ENCODE measurements at regions not wholly inside any gene's neighbourhood (a gene's known extent, or its start where the extent isn't known, plus 50 kb on each side); places are given as distances from the start of the nearest gene placed in this dataset.
"Not testable (repeated sequence)": the region's sequence is repeated elsewhere in the genome, so short reads cannot be mapped to it uniquely, and the experiment has no call there.

GRCh38 chr1:120232834-120233660 is 56.7 kb upstream of the SEC22B start:
- not testable (repeated sequence) for DNase-seq

GRCh38 chr1:120229835-120230234 is 53.5 kb upstream of the SEC22B start:
- DNase-seq: not testable (repeated sequence)

Data from suppressor macrophage (primary cell).